GM23338 (cell line): ENCODE measurements at regions not wholly inside any gene's neighbourhood (a gene's known extent, or its start where the extent isn't known, plus 50 kb on each side); places are given as distances from the start of the nearest gene placed in this dataset.

Experiments used
- ATAC-seq: fragments of 200-7000 bp; cut with Tn5 transposase; 3 replicates; pipeline ENCODE4 v1.9.1; 2020
- DNase-seq: peaks from one replicate; pipeline ENCODE4 v3.0.0-alpha.2; 2015; ENCODE audit warnings: low spot score
- H2AFZ ChIP-seq: fragments of 200-600 bp; sonication (generic); 2 replicates; pipeline ENCODE4 v1.8.0; 2016; ENCODE audit warnings: antibody characterized with exemption, mild to moderate bottlenecking, moderate library complexity
- H3F3A ChIP-seq: fragments of 200-600 bp; sonication (generic); replicated peaks from 2 replicates; pipeline ENCODE4 v1.8.0; 2017; ENCODE audit warnings: antibody characterized with exemption, mixed run types, low read depth
- H3K27ac ChIP-seq: fragments of 200-600 bp; sonication (generic); 2 replicates; pipeline ENCODE4 v1.6.1; 2016; ENCODE audit warnings: low read depth
- H3K27me3 ChIP-seq: fragments of 200-600 bp; sonication (generic); 2 replicates; pipeline ENCODE4 v1.8.0; 2016; ENCODE audit warnings: mild to moderate bottlenecking, mixed run types, moderate library complexity; ENCODE audit not compliant: insufficient read depth
- H3K36me3 ChIP-seq: fragments of 200-600 bp; sonication (generic); 2 replicates; pipeline ENCODE4 v1.8.0; 2016; ENCODE audit warnings: mild to moderate bottlenecking; ENCODE audit not compliant: insufficient read depth
- H3K4me1 ChIP-seq: fragments of 200-600 bp; sonication (generic); 2 replicates; pipeline ENCODE4 v1.8.0; 2016; ENCODE audit warnings: mild to moderate bottlenecking, moderate library complexity; ENCODE audit not compliant: insufficient read depth
- H3K4me2 ChIP-seq: fragments of 200-600 bp; sonication (generic); 2 replicates; pipeline ENCODE4 v1.7.1; 2017; ENCODE audit warnings: mixed run types
- H3K4me3 ChIP-seq: fragments of 200-600 bp; sonication (generic); 2 replicates; pipeline ENCODE4 v1.6.1; 2016; ENCODE audit warnings: mixed run types
- H3K79me2 ChIP-seq: fragments of 200-600 bp; sonication (generic); replicated peaks from 2 replicates; pipeline ENCODE4 v1.8.0; 2017; ENCODE audit warnings: mild to moderate bottlenecking; ENCODE audit not compliant: insufficient read depth
- H3K9me2 ChIP-seq: fragments of 200-600 bp; sonication (generic); 2 replicates; pipeline ENCODE4 v1.8.0; 2017; ENCODE audit not compliant: insufficient read depth
- H4K20me1 ChIP-seq: fragments of 200-600 bp; sonication (generic); replicated peaks from 2 replicates; pipeline ENCODE4 v1.8.0; 2017; ENCODE audit warnings: mild to moderate bottlenecking; ENCODE audit not compliant: insufficient read depth
- H3K27ac Mint-ChIP-seq: 2 replicates; pipeline ENCODE4 v1.8.0; 2020; ENCODE audit warnings: inconsistent platforms, mild to moderate bottlenecking, moderate library complexity, mixed read lengths
- H3K27me3 Mint-ChIP-seq: 3 replicates; pipeline ENCODE4 v1.8.0; 2022; ENCODE audit warnings: low read depth, mild to moderate bottlenecking, moderate library complexity, mixed read lengths, inconsistent platforms; ENCODE audit not compliant: insufficient read depth, poor library complexity
- H3K36me3 Mint-ChIP-seq: 3 replicates; pipeline ENCODE4 v1.8.0; 2021; ENCODE audit warnings: low read depth, mild to moderate bottlenecking, inconsistent platforms, moderate library complexity, mixed read lengths
- H3K4me1 Mint-ChIP-seq: 3 replicates; pipeline ENCODE4 v1.8.0; 2020; ENCODE audit warnings: mild to moderate bottlenecking, inconsistent platforms, mixed read lengths
- H3K4me3 Mint-ChIP-seq: 3 replicates; pipeline ENCODE4 v1.8.0; 2021; ENCODE audit warnings: moderate library complexity, mild to moderate bottlenecking, inconsistent platforms, mixed read lengths
- H3K9me3 Mint-ChIP-seq: 3 replicates; pipeline ENCODE4 v1.8.0; 2020; ENCODE audit warnings: moderate library complexity, mild to moderate bottlenecking, inconsistent platforms, mixed read lengths
- CREB1 ChIP-seq: fragments of 250-450 bp; sonication (Bioruptor Pico); IDR thresholded peaks from 2 replicates; pipeline ENCODE4 v1.5.0; 2020; ENCODE audit warnings: low read depth, mild to moderate bottlenecking, moderate library complexity
- CTCF ChIP-seq, 2 experiments: fragments of 200-600 bp in 1 of 2; sonication (generic) in 1 of 2; conservative IDR thresholded peaks; 2 replicates each; pipeline versions ENCODE4 v1.5.1 to v1.6.1; 2016 to 2017; ENCODE audit warnings: antibody characterized with exemption in 2 of 2, low read depth in 2 of 2, mild to moderate bottlenecking in 2 of 2, moderate library complexity in 1 of 2
- ETS1 ChIP-seq: IDR thresholded peaks from 2 replicates; pipeline ENCODE4 v1.6.1; 2016; ENCODE audit warnings: antibody characterized with exemption
- EZH2 ChIP-seq: fragments of 200-600 bp; sonication (generic); IDR thresholded peaks from one replicate; pipeline ENCODE4 v1.8.0; 2017; ENCODE audit warnings: antibody characterized with exemption, mild to moderate bottlenecking, low read depth; ENCODE audit not compliant: unreplicated experiment
- EZH2phosphoT487 ChIP-seq: fragments of 200-600 bp; sonication (generic); IDR thresholded peaks from one replicate; pipeline ENCODE4 v1.8.1; 2018; ENCODE audit warnings: antibody characterized with exemption; ENCODE audit not compliant: unreplicated experiment
- JUNB ChIP-seq: IDR thresholded peaks from one replicate; pipeline ENCODE4 v1.6.1; 2016; ENCODE audit warnings: antibody characterized with exemption; ENCODE audit not compliant: unreplicated experiment
- NANOG ChIP-seq: IDR thresholded peaks from 2 replicates; pipeline ENCODE4 v1.6.1; 2016; ENCODE audit warnings: antibody characterized with exemption, borderline replicate concordance
- POLR2AphosphoS5 ChIP-seq: IDR thresholded peaks from 2 replicates; pipeline ENCODE4 v1.6.1; 2016; ENCODE audit warnings: antibody characterized with exemption, low read depth
- REST ChIP-seq: IDR thresholded peaks from one replicate; pipeline ENCODE4 v1.6.1; 2018; ENCODE audit warnings: antibody characterized with exemption; ENCODE audit not compliant: unreplicated experiment
- STAT1 ChIP-seq: IDR thresholded peaks from one replicate; pipeline ENCODE4 v1.6.1; 2016; ENCODE audit warnings: antibody characterized with exemption; ENCODE audit not compliant: unreplicated experiment
- ZNF114 ChIP-seq: fragments of 250-450 bp; sonication (Bioruptor Pico); IDR thresholded peaks from 2 replicates; pipeline ENCODE4 v1.5.0; 2020; ENCODE audit warnings: mild to moderate bottlenecking, moderate library complexity
- ZNF331 ChIP-seq: fragments of 250-450 bp; sonication (Bioruptor Pico); IDR thresholded peaks from 2 replicates; pipeline ENCODE4 v1.5.0; 2020; ENCODE audit warnings: low read depth, mild to moderate bottlenecking, moderate library complexity
- ZNF462 ChIP-seq: fragments of 250-450 bp; sonication (Bioruptor Pico); IDR thresholded peaks from 2 replicates; pipeline ENCODE4 v1.5.0; 2020; ENCODE audit warnings: mild to moderate bottlenecking, moderate library complexity

- ATAC-seq (no peak), DNase-seq (no peak)
- peaks cover 4% of the 10 kb centered on the region; the same call in 2 of the 3 replicates for H3K36me3 Mint-ChIP-seq
These were observed 152.7 kb upstream of the SPHKAP start for GRCh38 chr2:228334180-228334579.

More at GRCh38 chr2:228334180-228334579, 152.7 kb upstream of the SPHKAP start:
- Histone ChIP-seq H3K36me3 (0 out of 2 replicates have a peak, but pooled peaks cover under 1% of the 10 kb centered on the region), H3K27ac (no peak overlapping the region), H3K4me1 (no peaks in the 10 kb centered on the region), H2AFZ (no peak overlapping the region), H3K9me2 (peaks cover 4% of the 10 kb centered on the region), H3F3A (no peaks in the 10 kb centered on the region), H3K4me3 (no peak overlapping the region), H3K79me2 (no peaks in the 10 kb centered on the region), H3K4me2 (no peak overlapping the region), H4K20me1 (no peaks in the 10 kb centered on the region), H3K27me3 (no peaks in the 10 kb centered on the region)
- H3K27ac Mint-ChIP-seq = no peak overlapping the region
- TF ChIP-seq REST (no peak), EZH2 (no peak), ZNF331 (CRISPR knock-in tag) (no peak), CTCF (conservative IDR thresholded peaks at IDR 0.05; ENCODE audit: low read depth in 2 of 2) (no peak), ETS1 (no peak), EZH2phosphoT487 (no peak), STAT1 (no peak), JUNB (no peak), ZNF462 (CRISPR knock-in tag) (no peak), POLR2AphosphoS5 (no peak), CREB1 (CRISPR knock-in tag) (no peak), ZNF114 (CRISPR knock-in tag) (no peak), NANOG (no peak)
- peaks cover 26% of the 10 kb centered on the region for H3K9me3 Mint-ChIP-seq
- H3K27me3 Mint-ChIP-seq = no peaks in the 10 kb centered on the region
- no peak overlapping the region for H3K4me3 Mint-ChIP-seq
- H3K4me1 Mint-ChIP-seq = no peaks in the 10 kb centered on the region
